ENCODE measurements at regions not wholly inside any gene's neighbourhood (a gene's known extent, or its start where the extent isn't known, plus 50 kb on each side); places are given as distances from the start of the nearest gene placed in this dataset.
"Not testable (repeated sequence)": the region's sequence is repeated elsewhere in the genome, so short reads cannot be mapped to it uniquely, and the experiment has no call there.

- H3K36me3 ChIP-seq; H3K27ac ChIP-seq; H3K4me3 ChIP-seq; DNase-seq; H3K27me3 ChIP-seq; H3K4me1 ChIP-seq; H3K9me3 ChIP-seq; intact Hi-C loops (cut with DNase I): not testable (repeated sequence)
- 94% methylated on average over 5 of the region's 7 CpGs; no CpG with 5 or more reads in 1 of the 2 donors for WGBS, 2 donors
Observed at GRCh38 chr16:21422824-21423223, 144.7 kb upstream of the CRYM start.

- intact Hi-C loops (cut with DNase I); H3K27me3 ChIP-seq; H3K9me3 ChIP-seq; DNase-seq; H3K36me3 ChIP-seq; H3K4me1 ChIP-seq; H3K27ac ChIP-seq; H3K4me3 ChIP-seq: not testable (repeated sequence)
- no CpG with 5 or more reads among the region's 13 CpGs for WGBS, 2 donors
Observed at GRCh38 chr16:21404699-21405098, 126.6 kb upstream of the CRYM start.

GRCh38 chr16:21397866-21398265 is 119.8 kb upstream of the CRYM start:
- DNase-seq; intact Hi-C loops (cut with DNase I); H3K36me3 ChIP-seq; H3K9me3 ChIP-seq; H3K4me1 ChIP-seq; H3K27me3 ChIP-seq; H3K27ac ChIP-seq; H3K4me3 ChIP-seq: not testable (repeated sequence)
- WGBS, 2 donors = no CpG with 5 or more reads among the region's 5 CpGs

DNA sequence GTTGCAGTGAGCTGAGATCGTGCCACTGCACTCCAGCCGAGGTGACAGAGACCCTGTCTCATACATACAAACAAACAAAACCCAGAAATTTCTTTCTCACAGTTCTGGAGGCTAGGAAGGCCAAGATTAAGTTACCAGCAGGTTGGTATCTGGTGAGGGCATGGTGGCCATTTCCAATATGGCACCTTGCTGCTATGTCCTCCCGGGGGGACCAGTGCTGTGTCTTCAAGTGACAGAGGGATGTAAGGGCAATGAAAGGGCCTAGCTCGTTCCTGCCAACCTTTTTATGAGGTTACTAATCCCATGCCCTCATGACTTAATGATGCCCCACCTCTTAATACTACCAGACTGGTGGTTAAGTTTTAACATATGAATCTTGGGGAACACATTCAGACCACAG is 118.5 kb upstream of the CRYM start:
- DNase-seq; H3K27me3 ChIP-seq; intact Hi-C loops (cut with DNase I); H3K4me3 ChIP-seq; H3K36me3 ChIP-seq; H3K4me1 ChIP-seq; H3K27ac ChIP-seq; H3K9me3 ChIP-seq: not testable (repeated sequence)
- WGBS, 2 donors = 83% methylated on average over 2 of the region's 4 CpGs; no CpG with 5 or more reads in 1 of the 2 donors

GRCh38 chr16:21390634-21391033 is 112.5 kb upstream of the CRYM start:
- H3K36me3 ChIP-seq; H3K9me3 ChIP-seq; intact Hi-C loops (cut with DNase I); H3K4me1 ChIP-seq; DNase-seq; H3K4me3 ChIP-seq; H3K27ac ChIP-seq; H3K27me3 ChIP-seq: not testable (repeated sequence)
- WGBS, 2 donors = no CpG with 5 or more reads among the region's 3 CpGs

DNA sequence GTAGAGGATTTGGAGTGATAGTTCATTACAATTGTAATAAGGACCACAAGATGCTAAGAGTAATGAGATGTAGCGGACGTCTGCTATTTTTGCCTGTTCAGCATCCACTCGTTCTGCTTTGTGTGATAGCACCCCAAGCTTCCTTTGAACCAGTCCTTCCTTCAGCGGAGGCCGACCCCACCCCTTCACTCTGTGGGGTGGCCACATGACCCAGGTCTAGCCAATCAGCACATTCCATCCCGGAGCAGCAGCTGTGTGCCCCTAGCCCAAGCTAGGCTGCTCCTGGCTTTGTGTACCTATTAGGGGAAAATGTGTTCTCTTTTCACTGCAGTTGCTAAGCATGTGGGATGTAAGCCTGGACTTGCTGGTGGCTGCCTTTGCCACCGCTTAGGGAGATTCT is 111.8 kb upstream of the CRYM start:
- DNase-seq; H3K9me3 ChIP-seq; H3K27ac ChIP-seq; H3K4me3 ChIP-seq; H3K4me1 ChIP-seq; H3K27me3 ChIP-seq; H3K36me3 ChIP-seq; intact Hi-C loops (cut with DNase I): not testable (repeated sequence)
- WGBS, 2 donors = no CpG with 5 or more reads among the region's 7 CpGs

- WGBS, 2 donors = no CpG with 5 or more reads among the region's 3 CpGs
- H3K27ac ChIP-seq; H3K4me1 ChIP-seq; H3K4me3 ChIP-seq; DNase-seq; H3K9me3 ChIP-seq; H3K36me3 ChIP-seq; intact Hi-C loops (cut with DNase I); H3K27me3 ChIP-seq: not testable (repeated sequence)
Observed at GRCh38 chr16:21387757-21388156, 109.7 kb upstream of the CRYM start.

DNA sequence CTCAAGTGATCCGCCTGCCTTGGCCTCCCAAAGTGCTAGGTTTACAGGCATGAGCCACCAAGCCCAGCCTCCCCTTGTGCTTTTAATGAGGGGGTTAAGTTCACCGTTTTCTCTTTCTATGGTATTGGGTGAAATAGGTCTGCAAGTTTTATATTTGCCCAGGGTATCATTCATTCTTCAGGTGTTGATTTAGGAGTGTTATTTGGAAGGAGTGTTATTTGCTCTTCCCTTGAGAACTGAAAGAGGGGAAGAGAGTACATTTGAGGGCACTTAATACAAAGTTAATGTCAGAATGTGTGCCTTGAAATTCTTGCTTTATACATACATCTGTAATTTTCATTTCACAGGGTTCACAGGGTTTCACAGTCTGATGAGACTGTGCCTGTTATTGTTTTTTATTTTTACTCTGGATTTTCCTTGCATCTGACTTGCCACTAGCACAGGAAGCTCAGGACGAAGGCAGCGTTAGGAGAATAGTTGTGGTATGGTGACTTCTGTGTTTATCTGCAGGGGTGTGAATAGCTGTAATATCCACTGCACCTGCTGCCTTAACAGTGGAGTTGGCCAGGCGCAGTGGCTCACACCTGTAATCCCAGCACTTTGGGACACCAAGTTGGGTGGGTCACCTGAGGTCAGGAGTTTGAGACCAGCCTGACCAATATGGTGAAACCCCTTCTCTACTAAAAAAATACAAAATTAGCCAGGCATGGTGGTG is 108.3 kb upstream of the CRYM start:
- no CpG with 5 or more reads among the region's 5 CpGs for WGBS, 2 donors

GRCh38 chr16:21383682-21384081 is 105.6 kb upstream of the CRYM start:
- H3K36me3 ChIP-seq; H3K4me3 ChIP-seq; intact Hi-C loops (cut with DNase I); H3K27me3 ChIP-seq; H3K4me1 ChIP-seq; H3K9me3 ChIP-seq; H3K27ac ChIP-seq; DNase-seq: not testable (repeated sequence)

More for the DNA sequence above, 108.3 kb upstream of the CRYM start:
- DNase-seq; H3K4me1 ChIP-seq; H3K4me3 ChIP-seq; H3K36me3 ChIP-seq; H3K27me3 ChIP-seq; H3K27ac ChIP-seq; H3K9me3 ChIP-seq; intact Hi-C loops (cut with DNase I): not testable (repeated sequence)

DNA sequence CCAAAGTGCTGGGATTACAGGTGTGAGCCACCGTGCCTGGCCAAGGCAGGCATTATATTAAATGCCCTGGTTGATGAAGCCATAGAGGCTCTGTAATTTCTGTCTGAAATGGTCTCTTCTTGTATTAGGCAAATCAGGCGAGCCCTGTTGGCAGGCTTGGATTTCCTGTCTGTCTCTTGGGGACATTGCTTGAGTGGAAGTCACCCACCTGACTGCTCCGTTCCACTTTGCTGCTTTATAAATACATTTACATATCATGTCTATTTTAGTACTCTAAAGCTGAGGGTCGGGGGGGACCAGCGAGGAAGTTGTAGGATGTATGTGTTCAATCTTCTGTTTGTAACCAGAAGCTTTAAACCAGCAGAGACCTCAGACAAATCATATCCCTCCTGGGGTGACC is 101.6 kb upstream of the CRYM start:
- intact Hi-C loops (cut with DNase I); DNase-seq; H3K36me3 ChIP-seq; H3K4me3 ChIP-seq; H3K27ac ChIP-seq; H3K4me1 ChIP-seq; H3K27me3 ChIP-seq; H3K9me3 ChIP-seq: not testable (repeated sequence)
- no CpG with 5 or more reads among the region's 5 CpGs for WGBS, 2 donors

DNA sequence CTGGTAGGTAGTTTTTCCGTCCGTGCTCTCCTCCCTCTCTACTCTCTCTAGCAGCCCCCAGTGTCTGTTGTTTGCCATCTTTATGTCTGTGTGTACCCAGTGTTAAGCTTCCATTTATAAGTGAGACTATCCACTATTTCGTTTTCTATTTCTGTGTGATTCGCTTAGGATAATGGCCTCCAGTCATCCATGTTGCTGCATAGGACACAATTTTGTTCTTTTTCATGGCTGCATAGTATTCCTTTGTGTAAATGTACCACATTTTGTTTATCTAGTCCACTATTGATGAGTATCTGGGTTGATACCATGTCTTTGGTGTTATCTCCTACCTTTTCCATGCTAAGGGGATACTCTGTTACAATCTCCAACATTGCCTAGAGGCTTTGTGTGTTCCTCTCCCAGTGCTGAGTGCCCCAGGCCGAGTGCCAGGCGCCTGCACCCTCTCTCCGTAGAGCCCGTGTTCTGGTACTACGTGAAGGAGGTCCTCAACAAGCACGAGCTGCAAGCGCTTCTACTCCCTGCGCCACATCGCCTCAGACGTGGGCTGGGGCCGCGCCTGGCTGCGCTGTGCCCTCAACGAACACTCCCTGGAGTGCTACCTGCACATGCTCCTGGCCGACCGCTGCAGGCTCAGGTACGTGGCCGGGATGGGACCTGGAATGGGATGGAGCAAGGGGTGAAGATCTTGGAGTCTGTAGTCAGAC is 98.3 kb upstream of the CRYM start:
- H3K27me3 ChIP-seq; H3K9me3 ChIP-seq; intact Hi-C loops (cut with DNase I); H3K4me1 ChIP-seq; H3K4me3 ChIP-seq; H3K27ac ChIP-seq; DNase-seq; H3K36me3 ChIP-seq: not testable (repeated sequence)
- 90 to 94% methylated on average over 7 to 20 of the region's 22 CpGs for WGBS, 2 donors

DNA sequence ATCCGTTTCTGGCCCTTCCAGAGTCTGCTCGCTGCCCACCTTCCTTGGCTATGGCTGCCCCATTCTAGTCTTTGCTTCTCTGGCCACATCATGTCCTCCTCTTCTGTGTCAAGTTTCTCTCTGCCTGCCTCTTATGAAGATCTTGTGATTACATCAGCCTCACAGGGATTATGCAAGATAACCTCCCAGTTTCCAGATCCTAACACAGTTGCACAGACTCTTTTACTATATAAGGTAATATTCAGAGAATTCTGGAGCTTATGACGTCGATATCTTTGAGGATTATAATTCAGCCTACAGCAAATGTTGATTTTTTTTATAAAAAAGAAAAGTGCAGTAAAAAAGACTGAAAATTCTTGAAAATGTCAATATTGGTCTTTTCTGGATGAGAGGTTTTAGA is 97.2 kb upstream of the CRYM start:
- intact Hi-C loops (cut with DNase I); H3K4me1 ChIP-seq; H3K27me3 ChIP-seq; H3K9me3 ChIP-seq; DNase-seq; H3K4me3 ChIP-seq; H3K27ac ChIP-seq; H3K36me3 ChIP-seq: not testable (repeated sequence)
- 44 to 68% methylated on average over 2 of the region's 4 CpGs for WGBS, 2 donors

GRCh38 chr16:21373454-21373853 is 95.4 kb upstream of the CRYM start:
- WGBS, 2 donors = 71 to 100% methylated on average over 1 to 2 of the region's 2 CpGs

More at GRCh38 chr16:21373454-21373853, 95.4 kb upstream of the CRYM start:
- H3K27me3 ChIP-seq; H3K9me3 ChIP-seq; DNase-seq; H3K4me3 ChIP-seq; intact Hi-C loops (cut with DNase I); H3K4me1 ChIP-seq; H3K36me3 ChIP-seq; H3K27ac ChIP-seq: not testable (repeated sequence)

Measured in esophagus squamous epithelium (tissue), 5 donors.